Neural cell (in vitro differentiated cells): ENCODE measurements at regions not wholly inside any gene's neighbourhood (a gene's known extent, or its start where the extent isn't known, plus 50 kb on each side); places are given as distances from the start of the nearest gene placed in this dataset.

Source experiments
- CTCF ChIP-seq: fragments of 450-650 bp; IDR thresholded peaks from 2 replicates; pipeline ENCODE4 v1.5.1; 2014; ENCODE audit warnings: antibody characterized with exemption, mild to moderate bottlenecking, moderate library complexity; ENCODE audit not compliant: poor library complexity, severe bottlenecking
- EP300 ChIP-seq: fragments of 450-650 bp; conservative IDR thresholded peaks from 2 replicates; pipeline ENCODE4 v1.6.1; 2014; ENCODE audit warnings: antibody characterized with exemption, mild to moderate bottlenecking, moderate library complexity; ENCODE audit not compliant: poor library complexity, severe bottlenecking
- MXI1 ChIP-seq: fragments of 450-650 bp; conservative IDR thresholded peaks from 2 replicates; pipeline ENCODE4 v1.6.1; 2014; ENCODE audit warnings: antibody characterized with exemption, mild to moderate bottlenecking; ENCODE audit not compliant: poor library complexity, severe bottlenecking
- REST ChIP-seq: IDR thresholded peaks from 2 replicates; pipeline ENCODE4 v1.6.1; 2012; ENCODE audit warnings: borderline replicate concordance
- TAF1 ChIP-seq: IDR thresholded peaks from 2 replicates; pipeline ENCODE4 v1.6.1; 2012; ENCODE audit warnings: low read depth

- no peak for TF ChIP-seq CTCF
- TF ChIP-seq MXI1: no peak
- no peak for TF ChIP-seq REST
- no peak for TF ChIP-seq TAF1
- no peak for TF ChIP-seq EP300
Observed at GRCh38 chr4:96073461-96073860, 233.6 kb downstream of the PDHA2 start.
